DOHH2 (cell line): ENCODE measurements at regions not wholly inside any gene's neighbourhood (a gene's known extent, or its start where the extent isn't known, plus 50 kb on each side); places are given as distances from the start of the nearest gene placed in this dataset.

ENCODE experiments used
- H3F3A ChIP-seq: fragments of 200-600 bp; sonication (generic), shearing (Covaris generic); 2 replicates; pipeline ENCODE4 v1.6.0; 2016; ENCODE audit warnings: antibody characterized with exemption, mild to moderate bottlenecking; ENCODE audit not compliant: control insufficient read depth, insufficient read depth
- H3K27ac ChIP-seq: fragments of 200-600 bp; sonication (generic); 2 replicates; pipeline ENCODE4 v1.5.1; 2014; ENCODE audit warnings: low read depth, mild to moderate bottlenecking, low read length, moderate library complexity
- H3K27me3 ChIP-seq: fragments of 200-600 bp; sonication (generic); 2 replicates; pipeline ENCODE4 v1.6.1; 2014; ENCODE audit warnings: mild to moderate bottlenecking, low read length, mixed read lengths; ENCODE audit not compliant: control insufficient read depth
- H3K36me3 ChIP-seq: fragments of 200-600 bp; sonication (generic); 2 replicates; pipeline ENCODE4 v1.6.1; 2014; ENCODE audit warnings: mild to moderate bottlenecking, low read length, moderate library complexity, mixed read lengths; ENCODE audit not compliant: control insufficient read depth
- H3K4me1 ChIP-seq: fragments of 200-600 bp; sonication (generic); 2 replicates; pipeline ENCODE4 v1.6.1; 2014; ENCODE audit warnings: mild to moderate bottlenecking, low read length, mixed read lengths; ENCODE audit not compliant: control insufficient read depth
- H3K4me2 ChIP-seq: fragments of 200-600 bp; sonication (generic); 2 replicates; pipeline ENCODE4 v1.6.0; 2014; ENCODE audit warnings: mild to moderate bottlenecking, low read length, moderate library complexity
- H3K4me3 ChIP-seq: fragments of 200-600 bp; sonication (generic); 2 replicates; pipeline ENCODE4 v1.5.1; 2014; ENCODE audit warnings: mild to moderate bottlenecking, low read length, mixed read lengths
- H3K79me2 ChIP-seq: fragments of 200-600 bp; sonication (generic); 2 replicates; pipeline ENCODE4 v1.6.1; 2014; ENCODE audit warnings: mild to moderate bottlenecking, low read length, mixed read lengths; ENCODE audit not compliant: control insufficient read depth
- H3K9me2 ChIP-seq: fragments of 200-600 bp; sonication (generic); replicated peaks from 2 replicates; pipeline ENCODE4 v1.6.1; 2014; ENCODE audit warnings: mild to moderate bottlenecking, low read length, mixed read lengths; ENCODE audit not compliant: control insufficient read depth
- H3K9me3 ChIP-seq: fragments of 200-600 bp; sonication (generic); 2 replicates; pipeline ENCODE4 v1.6.1; 2014; ENCODE audit warnings: antibody characterized with exemption, low read length, mixed read lengths; ENCODE audit not compliant: control insufficient read depth, insufficient read depth
- H4K20me1 ChIP-seq: fragments of 200-600 bp; sonication (generic); 2 replicates; pipeline ENCODE4 v1.6.0; 2014; ENCODE audit warnings: low read depth, mild to moderate bottlenecking, antibody characterized with exemption, low read length, moderate library complexity; ENCODE audit not compliant: control insufficient read depth, insufficient read depth
- CTCF ChIP-seq: fragments of 200-600 bp; sonication (generic); IDR thresholded peaks from one replicate; pipeline ENCODE4 v1.5.1; 2014; ENCODE audit warnings: antibody characterized with exemption, mild to moderate bottlenecking, low read depth, low read length; ENCODE audit not compliant: poor library complexity, severe bottlenecking
- EZH2phosphoT487 ChIP-seq: fragments of 200-600 bp; sonication (generic); IDR thresholded peaks from 2 replicates; pipeline ENCODE4 v1.6.1; 2017; ENCODE audit warnings: borderline replicate concordance, mild to moderate bottlenecking, antibody characterized with exemption, low read length, moderate library complexity, mixed read lengths

- Histone ChIP-seq H3F3A (no peaks in the 10 kb centered on the region), H3K36me3 (no peaks in the 10 kb centered on the region), H3K4me1 (no peaks in the 10 kb centered on the region), H3K27ac (no peak overlapping the region), H3K27me3 (no peaks in the 10 kb centered on the region), H4K20me1 (no peaks in the 10 kb centered on the region), H3K4me2 (no peak overlapping the region), H3K4me3 (no peak overlapping the region), H3K79me2 (no peaks in the 10 kb centered on the region), H3K9me2 (no peaks in the 10 kb centered on the region), H3K9me3 (no peaks in the 10 kb centered on the region)
- TF ChIP-seq CTCF (no peak), EZH2phosphoT487 (no peak)
Measured at GRCh38 chrX:45822124-45822523, 621.4 kb upstream of the DIPK2B start.

- Histone ChIP-seq H3K9me3 (no peaks in the 10 kb centered on the region), H3K4me1 (no peaks in the 10 kb centered on the region), H3K4me2 (no peak overlapping the region), H3K27me3 (no peaks in the 10 kb centered on the region), H3F3A (no peaks in the 10 kb centered on the region), H4K20me1 (no peaks in the 10 kb centered on the region), H3K9me2 (no peaks in the 10 kb centered on the region), H3K79me2 (no peaks in the 10 kb centered on the region), H3K4me3 (no peak overlapping the region), H3K36me3 (no peaks in the 10 kb centered on the region), H3K27ac (no peak overlapping the region)
- no peak for TF ChIP-seq EZH2phosphoT487
- no peak for TF ChIP-seq CTCF
Measured at GRCh38 chrX:45818913-45819312, 618.2 kb upstream of the DIPK2B start.

- Histone ChIP-seq H3K36me3 (no peaks in the 10 kb centered on the region), H3K79me2 (no peaks in the 10 kb centered on the region), H3F3A (no peaks in the 10 kb centered on the region), H3K4me3 (no peak overlapping the region), H3K4me2 (no peak overlapping the region), H3K9me2 (no peaks in the 10 kb centered on the region), H4K20me1 (no peaks in the 10 kb centered on the region), H3K27me3 (no peaks in the 10 kb centered on the region), H3K9me3 (no peaks in the 10 kb centered on the region), H3K4me1 (no peaks in the 10 kb centered on the region), H3K27ac (no peak overlapping the region)
- TF ChIP-seq CTCF (no peak), EZH2phosphoT487 (no peak)
Measured at GRCh38 chrX:45815441-45815840, 614.8 kb upstream of the DIPK2B start.

- Histone ChIP-seq H3F3A (no peaks in the 10 kb centered on the region), H3K4me1 (no peaks in the 10 kb centered on the region), H3K27ac (no peak overlapping the region), H4K20me1 (no peaks in the 10 kb centered on the region), H3K9me3 (no peaks in the 10 kb centered on the region), H3K4me3 (no peak overlapping the region), H3K9me2 (no peaks in the 10 kb centered on the region), H3K79me2 (no peaks in the 10 kb centered on the region), H3K36me3 (no peaks in the 10 kb centered on the region), H3K27me3 (no peaks in the 10 kb centered on the region), H3K4me2 (no peak overlapping the region)
- no peak for TF ChIP-seq CTCF
- TF ChIP-seq EZH2phosphoT487 = no peak
Measured at GRCh38 chrX:45811326-45811725, 610.6 kb upstream of the DIPK2B start.
